GM23248 (cell line): ENCODE measurements at regions not wholly inside any gene's neighbourhood (a gene's known extent, or its start where the extent isn't known, plus 50 kb on each side); places are given as distances from the start of the nearest gene placed in this dataset.

Source experiments
- EZH2 ChIP-seq: fragments of 200-600 bp; sonication (generic); IDR thresholded peaks from 2 replicates; pipeline ENCODE4 v1.6.1; 2018; ENCODE audit warnings: antibody characterized with exemption, mild to moderate bottlenecking; ENCODE audit not compliant: insufficient read depth, poor library complexity, severe bottlenecking
- EZH2phosphoT487 ChIP-seq: fragments of 200-600 bp; sonication (generic); IDR thresholded peaks from 2 replicates; pipeline ENCODE4 v1.6.1; 2018; ENCODE audit warnings: antibody characterized with exemption, moderate library complexity, mild to moderate bottlenecking, low read depth; ENCODE audit not compliant: insufficient read depth

GRCh38 chr5:66436721-66437120 lies 159.5 kb upstream of the MAST4 start:
- no peak for TF ChIP-seq EZH2
- TF ChIP-seq EZH2phosphoT487 = no peak
